Naive B cell (primary cell): ENCODE measurements at regions not wholly inside any gene's neighbourhood (a gene's known extent, or its start where the extent isn't known, plus 50 kb on each side); places are given as distances from the start of the nearest gene placed in this dataset.

Source experiments
- ATAC-seq, 2 donors: fragments of 150-1000 bp; cut with Tn5 transposase; 2 replicates each; pipeline ENCODE4 v1.10.0; 2021; ENCODE audit warnings: low read depth in 2 of 2, mild to moderate bottlenecking in 2 of 2, moderate library complexity in 2 of 2
- DNase-seq: peaks from one replicate; pipeline ENCODE4 v3.0.0; 2022
- H3K27ac Mint-ChIP-seq, 6 donors: one replicate each; pipeline ENCODE4 v1.8.0; 2020 to 2022; ENCODE audit warnings: mild to moderate bottlenecking in 6 of 6, mixed read lengths in 6 of 6, moderate library complexity in 5 of 6, inconsistent platforms in 2 of 6
- H3K27me3 Mint-ChIP-seq, 3 donors: one replicate each; pipeline ENCODE4 v1.8.0; 2021 to 2022; ENCODE audit warnings: mixed read lengths in 3 of 3, mild to moderate bottlenecking in 1 of 3
- H3K36me3 Mint-ChIP-seq, 2 donors: one replicate each; pipeline ENCODE4 v1.8.0; 2020 to 2022; ENCODE audit warnings: mixed read lengths in 2 of 2, inconsistent platforms in 1 of 2, mild to moderate bottlenecking in 1 of 2
- H3K4me1 Mint-ChIP-seq, 3 donors: one replicate each; pipeline ENCODE4 v1.8.0; 2020 to 2022; ENCODE audit warnings: mixed read lengths in 3 of 3, inconsistent platforms in 1 of 3, mild to moderate bottlenecking in 1 of 3, moderate library complexity in 1 of 3
- H3K4me3 Mint-ChIP-seq, 8 donors: one replicate each; pipeline ENCODE4 v1.8.0; 2020 to 2022; ENCODE audit warnings: mild to moderate bottlenecking in 8 of 8, mixed read lengths in 8 of 8, moderate library complexity in 8 of 8, inconsistent platforms in 2 of 8
- H3K9me3 Mint-ChIP-seq, 7 donors: one replicate each; pipeline ENCODE4 v1.8.0; 2020 to 2022; ENCODE audit warnings: mixed read lengths in 7 of 7, mild to moderate bottlenecking in 5 of 7, inconsistent platforms in 2 of 7, moderate library complexity in 1 of 7

DNA sequence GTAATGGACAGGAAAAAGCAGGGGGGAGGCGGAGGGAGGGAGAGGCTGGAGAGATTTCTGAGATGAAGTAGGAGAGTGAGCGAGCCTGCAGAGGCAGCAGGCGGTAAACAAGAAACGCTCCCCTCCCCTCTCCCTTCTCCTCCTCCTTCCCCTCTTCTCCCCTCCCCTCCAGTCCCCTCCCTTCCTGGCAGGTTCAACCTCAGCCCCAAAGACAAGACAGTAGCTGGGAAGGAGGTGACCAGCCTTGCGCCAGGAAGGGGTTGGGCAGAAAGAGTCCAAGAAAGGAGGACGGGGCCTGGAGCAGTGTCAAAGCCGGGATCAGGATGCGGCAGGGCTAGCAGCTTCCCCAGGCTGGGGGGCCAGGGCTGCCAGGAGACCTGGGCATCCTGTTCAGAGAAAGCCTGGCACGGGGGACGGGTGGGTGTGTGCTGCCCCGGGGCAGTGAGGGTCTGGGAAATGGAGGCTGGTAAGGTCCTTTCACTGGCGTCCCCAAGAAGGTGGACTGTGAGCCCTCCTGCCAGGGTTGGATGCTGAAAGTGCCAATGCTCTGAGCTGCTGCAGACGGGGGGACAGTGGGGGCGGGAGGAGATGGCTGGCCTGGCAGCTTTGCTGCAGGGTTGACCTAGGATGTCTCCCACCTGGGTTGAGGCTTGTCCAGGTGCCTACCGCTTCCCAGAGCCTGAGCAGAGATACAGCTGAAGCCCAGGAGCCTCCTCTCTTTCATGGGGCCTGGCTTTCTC is 261.6 kb upstream of the TNRC6C start:
- H3K27ac Mint-ChIP-seq: no peak overlapping the region
- H3K9me3 Mint-ChIP-seq: peaks cover 3 to 15% (median 10%) of the 10 kb centered on the region in 7 donors
- H3K4me3 Mint-ChIP-seq: no peak overlapping the region
- ATAC-seq (no peak), DNase-seq (no peak)
- H3K27me3 Mint-ChIP-seq: peaks cover 51 to 84% (median 72%) of the 10 kb centered on the region in 3 donors
- peaks cover 3 to 8% of the 10 kb centered on the region in 2 donors for H3K36me3 Mint-ChIP-seq
- peaks cover 0 to 5% (median 2%) of the 10 kb centered on the region in 3 donors for H3K4me1 Mint-ChIP-seq

- Mint-ChIP-seq H3K4me1 (peaks cover 0 to 5% (median 2%) of the 10 kb centered on the region in 3 donors), H3K36me3 (peaks cover 7 to 17% of the 10 kb centered on the region in 2 donors), H3K9me3 (peaks cover 9 to 23% (median 18%) of the 10 kb centered on the region in 7 donors), H3K27ac (peak overlapping the region in 1 of 6 donors; percentile 49), H3K27me3 (peaks cover 45 to 77% (median 65%) of the 10 kb centered on the region in 3 donors), H3K4me3 (no peak overlapping the region)
- no peak for ATAC-seq
- no peak for DNase-seq
These were observed 260.8 kb upstream of the TNRC6C start for GRCh38 chr17:77697480-77698400.

DNA sequence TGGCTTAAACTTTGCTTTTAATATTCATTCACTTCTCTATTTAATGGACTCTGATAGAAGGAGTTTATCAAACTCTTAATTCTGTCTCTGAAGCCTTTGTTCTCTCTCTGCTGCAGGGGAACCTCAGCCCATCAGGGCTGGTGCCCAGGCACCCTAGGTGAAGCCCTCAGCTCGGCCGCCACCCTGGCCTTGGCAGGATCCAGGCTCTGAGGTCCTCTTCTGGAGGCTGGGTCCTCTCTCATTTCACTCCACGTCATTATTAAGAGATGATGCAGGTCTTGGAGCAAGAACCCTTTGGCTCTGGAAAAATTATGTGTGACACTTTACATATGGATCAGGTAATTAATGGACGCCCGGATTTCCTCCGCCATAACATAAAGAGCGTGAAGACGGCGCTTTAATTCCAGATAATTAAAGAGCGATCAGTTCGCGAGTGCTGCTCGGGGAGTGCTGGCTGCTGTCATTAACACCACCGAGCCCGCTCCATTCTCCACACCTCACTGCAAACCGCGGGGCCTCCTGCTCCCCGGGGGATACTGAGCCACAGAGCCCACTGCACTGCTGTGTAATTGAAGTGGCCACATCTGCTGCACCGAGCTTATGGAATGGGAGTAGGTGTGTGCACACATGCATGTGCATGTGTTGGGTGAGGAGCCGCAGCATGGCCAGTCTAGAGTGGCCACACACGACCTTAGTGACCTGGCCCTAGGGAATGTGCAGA is 259.4 kb upstream of the TNRC6C start:
- DNase-seq (no peak), ATAC-seq (no peak)
- Mint-ChIP-seq H3K36me3 (peaks cover 7 to 18% of the 10 kb centered on the region in 2 donors), H3K27ac (no peak overlapping the region), H3K9me3 (peaks cover 14 to 36% (median 27%) of the 10 kb centered on the region in 7 donors), H3K4me1 (peaks cover 0 to 5% (median 2%) of the 10 kb centered on the region in 3 donors), H3K27me3 (peaks cover 42 to 64% (median 52%) of the 10 kb centered on the region in 3 donors), H3K4me3 (no peak overlapping the region)

DNA sequence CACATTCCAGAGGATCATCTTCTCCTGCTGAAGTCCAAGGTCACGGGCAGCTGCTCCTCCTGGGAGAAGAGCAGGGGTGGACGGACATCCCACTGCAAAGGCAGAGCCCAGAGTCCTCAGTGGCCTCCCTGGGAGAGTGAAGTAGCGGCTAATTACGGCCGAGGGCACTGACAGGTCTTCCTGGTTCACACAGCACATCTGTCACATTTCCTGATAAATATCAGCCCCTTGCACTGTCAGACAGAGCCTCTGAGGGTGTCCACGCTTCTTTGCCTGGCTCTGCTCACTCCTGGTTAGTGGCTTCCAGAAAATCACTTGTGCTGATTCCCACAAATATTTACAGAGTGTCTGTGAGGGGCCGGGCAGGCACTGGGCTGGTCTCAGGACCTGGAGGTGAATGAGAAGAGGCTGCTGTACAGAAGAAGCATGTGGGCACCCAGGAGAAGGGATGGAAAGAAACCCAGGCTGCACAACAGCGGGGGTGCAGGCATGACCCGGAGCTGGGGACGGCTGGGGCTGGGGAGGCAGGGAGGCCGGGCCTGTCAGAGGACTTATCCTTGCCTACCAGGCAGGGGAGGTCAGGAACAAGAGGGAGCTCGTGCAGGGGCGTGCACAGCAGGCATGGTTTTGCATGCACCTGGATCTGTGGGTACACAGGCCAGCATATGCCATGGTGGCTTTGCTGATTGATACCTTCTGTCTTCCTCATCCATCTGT is 258.2 kb upstream of the TNRC6C start:
- no peak for DNase-seq
- Mint-ChIP-seq H3K36me3 (peaks cover 15 to 25% of the 10 kb centered on the region in 2 donors), H3K27me3 (peaks cover 33 to 56% (median 45%) of the 10 kb centered on the region in 3 donors), H3K4me3 (no peak overlapping the region), H3K4me1 (peaks cover 0 to 5% (median 2%) of the 10 kb centered on the region in 3 donors), H3K9me3 (peaks cover 18 to 47% (median 40%) of the 10 kb centered on the region in 7 donors), H3K27ac (no peak overlapping the region)
- ATAC-seq: no peak

DNA sequence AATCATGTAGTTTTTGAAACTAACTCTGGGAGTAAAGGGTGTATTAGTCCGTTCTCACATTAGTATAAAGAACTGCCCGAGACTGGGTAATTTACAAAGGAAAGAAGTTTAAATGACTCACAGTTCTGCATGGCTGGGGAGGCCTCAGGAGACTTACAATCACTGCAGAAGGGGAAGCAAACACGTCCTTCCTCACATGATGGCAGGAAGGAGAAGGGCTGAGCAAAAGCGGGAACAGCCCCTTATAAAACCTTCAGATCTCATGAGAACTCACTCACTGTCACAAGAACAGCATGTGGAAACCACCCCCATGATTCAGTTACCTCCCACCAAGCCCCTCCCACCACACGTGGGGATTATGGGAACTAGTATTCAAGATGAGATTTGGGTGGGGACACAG is 256.5 kb upstream of the TNRC6C start:
- peaks cover 16 to 33% of the 10 kb centered on the region in 2 donors for H3K36me3 Mint-ChIP-seq
- no peak for DNase-seq
- H3K4me1 Mint-ChIP-seq: no peaks in the 10 kb centered on the region
- H3K4me3 Mint-ChIP-seq: no peak overlapping the region
- H3K27me3 Mint-ChIP-seq: peaks cover 20 to 51% (median 41%) of the 10 kb centered on the region in 3 donors
- peak overlapping the region in 2 of 6 donors; percentile 21 to 83 for H3K27ac Mint-ChIP-seq
- no peak for ATAC-seq
- peaks cover 18 to 64% (median 52%) of the 10 kb centered on the region in 7 donors for H3K9me3 Mint-ChIP-seq

DNA sequence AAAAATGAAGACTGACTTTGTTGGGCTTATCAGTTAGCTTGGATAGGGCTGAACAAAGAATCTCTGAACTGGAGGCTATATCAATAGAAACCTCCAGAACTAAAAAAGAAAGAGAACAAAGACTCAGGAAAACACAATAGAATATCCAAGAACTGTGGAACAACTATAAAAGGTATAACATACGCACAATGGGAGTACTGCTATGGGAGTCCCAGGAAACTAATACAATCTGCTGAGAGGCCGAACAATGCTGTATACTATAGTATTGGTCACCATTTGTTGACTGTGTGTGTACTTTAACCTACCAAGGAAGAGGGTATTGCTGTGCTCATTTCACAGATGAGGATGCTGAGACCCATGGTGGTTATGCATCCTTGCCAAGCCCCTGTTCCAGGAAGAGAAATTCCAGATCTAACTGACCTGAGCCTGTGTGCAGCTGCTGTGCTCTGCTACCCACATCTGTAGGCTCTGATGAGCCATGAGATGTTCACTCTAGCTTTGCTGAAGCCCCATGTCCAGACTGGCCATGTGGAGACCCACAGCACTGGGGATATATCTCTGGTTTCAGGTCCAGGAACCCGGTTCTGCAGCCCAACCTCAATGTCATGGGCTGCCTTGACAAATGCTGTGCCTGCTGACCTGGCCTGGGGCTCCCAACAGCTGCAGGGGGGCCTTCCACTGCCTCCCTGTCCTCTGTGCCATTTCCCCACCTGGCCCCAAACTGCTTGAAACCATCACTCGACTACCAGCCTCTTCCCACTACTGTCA is 254.3 kb upstream of the TNRC6C start:
- DNase-seq: no peak
- no peak for ATAC-seq
- Mint-ChIP-seq H3K9me3 (peaks cover 18 to 69% (median 53%) of the 10 kb centered on the region in 7 donors), H3K36me3 (peaks cover 16 to 39% of the 10 kb centered on the region in 2 donors), H3K27me3 (peaks cover 21 to 50% (median 41%) of the 10 kb centered on the region in 3 donors), H3K4me1 (peaks cover 0 to 3% (median 0%) of the 10 kb centered on the region in 3 donors), H3K4me3 (no peak overlapping the region), H3K27ac (no peak overlapping the region)

GRCh38 chr17:77706938-77707337 is 251.6 kb upstream of the TNRC6C start:
- peaks cover 0 to 3% (median 0%) of the 10 kb centered on the region in 3 donors for H3K4me1 Mint-ChIP-seq
- no peak for ATAC-seq
- peaks cover 21 to 58% (median 44%) of the 10 kb centered on the region in 3 donors for H3K27me3 Mint-ChIP-seq
- H3K4me3 Mint-ChIP-seq: no peak overlapping the region
- peaks cover 13 to 31% of the 10 kb centered on the region in 2 donors for H3K36me3 Mint-ChIP-seq
- H3K27ac Mint-ChIP-seq: peak overlapping the region in 1 of 6 donors; percentile 20
- no peak for DNase-seq
- H3K9me3 Mint-ChIP-seq: peaks cover 14 to 57% (median 44%) of the 10 kb centered on the region in 7 donors

DNA sequence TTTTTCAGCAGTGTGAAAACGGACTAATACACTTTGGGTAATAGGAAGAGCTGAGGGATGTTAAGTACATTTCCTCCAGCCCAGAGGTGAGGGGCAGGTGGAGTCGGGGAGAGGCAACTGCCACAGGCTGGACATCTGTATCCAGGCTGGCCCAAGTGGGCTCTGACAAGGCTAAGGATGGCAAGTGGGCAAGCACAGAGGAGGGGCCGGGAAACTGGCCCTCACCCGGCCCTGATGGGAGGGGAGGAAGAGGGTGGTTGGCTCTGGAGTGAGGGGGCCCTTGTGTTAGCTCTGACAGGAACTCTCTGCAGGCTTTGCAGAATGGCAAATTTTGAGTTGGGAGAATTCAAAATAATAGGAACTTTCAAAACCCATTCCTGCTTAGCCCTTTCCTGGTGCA is 251.0 kb upstream of the TNRC6C start:
- H3K27me3 Mint-ChIP-seq: peaks cover 21 to 58% (median 45%) of the 10 kb centered on the region in 3 donors
- H3K4me1 Mint-ChIP-seq: peaks cover 0 to 3% (median 0%) of the 10 kb centered on the region in 3 donors
- no peak overlapping the region for H3K27ac Mint-ChIP-seq
- ATAC-seq (no peak), DNase-seq (no peak)
- peaks cover 10 to 24% of the 10 kb centered on the region in 2 donors for H3K36me3 Mint-ChIP-seq
- H3K4me3 Mint-ChIP-seq: no peak overlapping the region
- peaks cover 9 to 57% (median 38%) of the 10 kb centered on the region in 7 donors for H3K9me3 Mint-ChIP-seq

- Mint-ChIP-seq H3K4me1 (peaks cover 0 to 3% (median 0%) of the 10 kb centered on the region in 3 donors), H3K27me3 (peaks cover 21 to 58% (median 45%) of the 10 kb centered on the region in 3 donors), H3K27ac (no peak overlapping the region), H3K9me3 (peaks cover 8 to 57% (median 37%) of the 10 kb centered on the region in 7 donors), H3K4me3 (no peak overlapping the region), H3K36me3 (peaks cover 10 to 22% of the 10 kb centered on the region in 2 donors)
- ATAC-seq: no peak
- DNase-seq: no peak
These were observed 250.5 kb upstream of the TNRC6C start for GRCh38 chr17:77708049-77708448.

DNA sequence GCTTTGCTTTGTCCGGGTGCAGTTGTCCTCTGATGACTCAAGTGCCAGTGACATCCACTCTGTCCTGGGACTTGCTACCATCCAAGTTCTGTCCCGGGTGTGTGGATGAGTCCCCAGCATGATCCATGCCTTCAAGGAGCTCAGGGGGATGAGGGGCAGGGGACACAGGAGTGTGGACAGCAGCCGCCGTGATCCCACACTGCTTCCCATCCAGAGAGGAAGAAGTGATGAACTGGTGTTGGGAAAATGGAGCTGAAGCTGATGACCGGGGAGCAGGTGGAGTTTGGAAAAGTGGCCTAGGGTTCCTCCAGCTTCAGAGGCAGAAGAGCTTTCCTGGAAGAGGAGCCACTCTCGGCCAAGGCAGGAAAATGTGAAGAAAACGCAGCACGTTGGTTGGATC is 249.6 kb upstream of the TNRC6C start:
- Mint-ChIP-seq H3K27me3 (peaks cover 18 to 58% (median 45%) of the 10 kb centered on the region in 3 donors), H3K4me3 (no peak overlapping the region), H3K9me3 (peaks cover 4 to 57% (median 30%) of the 10 kb centered on the region in 7 donors), H3K36me3 (peaks cover 10 to 22% of the 10 kb centered on the region in 2 donors), H3K27ac (no peak overlapping the region), H3K4me1 (peaks cover 0 to 3% (median 0%) of the 10 kb centered on the region in 3 donors)
- ATAC-seq: no peak
- DNase-seq: no peak

DNA sequence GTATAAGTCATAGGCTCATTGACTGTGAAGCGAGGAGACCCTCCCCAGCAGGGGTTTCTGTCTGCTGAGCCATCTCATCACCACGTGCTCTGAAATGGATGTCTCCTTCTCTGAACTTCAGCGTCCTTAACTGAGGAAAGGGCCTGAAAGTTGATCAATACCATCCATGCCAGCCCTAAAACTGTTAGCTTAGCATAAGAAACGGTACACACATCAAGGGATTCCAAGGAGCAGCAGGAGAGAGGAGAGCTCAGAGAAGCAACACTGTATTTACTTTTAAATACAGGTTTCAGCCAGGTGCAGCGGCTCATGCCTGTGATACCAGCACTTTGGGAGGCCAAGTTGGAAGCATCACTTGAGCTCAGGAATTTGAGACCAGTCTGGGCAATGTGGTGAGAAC is 248.9 kb upstream of the TNRC6C start:
- peaks cover 9 to 22% of the 10 kb centered on the region in 2 donors for H3K36me3 Mint-ChIP-seq
- H3K4me3 Mint-ChIP-seq: no peak overlapping the region
- ATAC-seq (no peak), DNase-seq (no peak)
- H3K4me1 Mint-ChIP-seq: peaks cover 0 to 3% (median 0%) of the 10 kb centered on the region in 3 donors
- peaks cover 4 to 57% (median 29%) of the 10 kb centered on the region in 7 donors for H3K9me3 Mint-ChIP-seq
- peaks cover 21 to 58% (median 45%) of the 10 kb centered on the region in 3 donors for H3K27me3 Mint-ChIP-seq
- H3K27ac Mint-ChIP-seq: no peak overlapping the region

- no peak overlapping the region for H3K27ac Mint-ChIP-seq
- ATAC-seq (no peak), DNase-seq (no peak)
- H3K4me1 Mint-ChIP-seq: no peaks in the 10 kb centered on the region
- H3K27me3 Mint-ChIP-seq: peaks cover 19 to 55% (median 38%) of the 10 kb centered on the region in 3 donors
- H3K4me3 Mint-ChIP-seq: no peak overlapping the region
- peaks cover 0 to 39% (median 19%) of the 10 kb centered on the region in 7 donors for H3K9me3 Mint-ChIP-seq
- H3K36me3 Mint-ChIP-seq: peaks cover 0 to 19% of the 10 kb centered on the region in 2 donors
These were observed 245.9 kb upstream of the TNRC6C start for GRCh38 chr17:77712578-77712977.
